ENCODE measurements at regions not wholly inside any gene's neighbourhood (a gene's known extent, or its start where the extent isn't known, plus 50 kb on each side); places are given as distances from the start of the nearest gene placed in this dataset.

DNA sequence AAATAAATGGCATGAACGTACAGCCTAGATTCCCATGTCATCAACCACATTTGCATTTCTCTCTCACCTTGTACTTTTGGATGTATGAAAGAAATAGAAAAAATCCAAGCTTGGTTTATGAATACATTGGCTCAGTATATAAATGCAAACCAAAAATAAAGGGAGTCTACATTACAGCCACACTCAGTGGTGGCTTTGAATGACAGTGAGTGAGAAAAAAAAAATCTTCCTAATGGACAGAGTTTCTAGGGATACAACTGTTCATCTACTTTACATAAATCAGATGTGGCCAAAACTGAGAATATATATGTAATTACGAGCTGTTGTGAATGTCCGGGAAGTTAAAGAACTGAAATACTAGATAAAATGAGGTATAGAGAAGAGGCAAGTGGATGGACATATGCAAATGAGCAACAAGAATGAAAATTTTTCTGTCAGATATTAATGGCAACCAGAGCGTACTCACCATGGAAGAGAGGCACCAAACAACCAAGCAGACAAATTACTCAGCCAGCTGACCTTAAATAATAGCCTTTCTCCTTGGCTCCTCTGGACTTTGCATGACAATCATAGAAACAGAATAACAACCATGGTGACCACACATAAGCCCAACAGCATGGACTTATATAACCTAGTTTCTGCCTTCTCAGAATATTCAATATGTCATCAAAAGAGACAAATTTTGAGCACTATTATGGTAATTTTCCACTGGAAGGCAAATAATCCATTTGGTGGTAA lies 1305.8 kb downstream of the OTOL1 start:
- in situ Hi-C loops (cut with HindIII; ENCODE audit: low pct_ligation_motif_present, low pct_unique_long_range_greater_than_20kb, low sequenced_read_pairs), result no loop called here

DNA sequence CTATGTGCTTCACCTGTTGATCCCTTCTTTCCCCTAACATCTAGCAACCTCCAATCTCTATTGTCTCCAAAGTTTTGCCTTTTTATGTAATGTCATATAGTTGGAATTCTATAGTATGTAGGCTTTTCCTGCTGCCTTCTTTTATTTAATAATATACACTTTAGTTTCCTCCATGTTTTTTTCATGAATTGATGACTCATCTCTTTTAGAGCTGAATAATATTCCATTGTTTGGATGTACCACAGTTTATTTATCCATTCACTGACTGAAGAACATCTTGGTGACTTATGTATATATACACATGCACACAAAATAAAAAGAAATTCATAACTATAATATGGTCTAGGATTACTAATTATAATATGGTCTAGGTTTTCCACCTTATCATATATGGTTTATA lies 1314.2 kb downstream of the OTOL1 start:
- DNase-seq, result no peak
- in situ Hi-C loops (cut with HindIII; ENCODE audit: low pct_ligation_motif_present, low pct_unique_long_range_greater_than_20kb, low sequenced_read_pairs), result no loop called here

More for the DNA sequence above, 1305.8 kb downstream of the OTOL1 start:
- no peak for DNase-seq

DNA sequence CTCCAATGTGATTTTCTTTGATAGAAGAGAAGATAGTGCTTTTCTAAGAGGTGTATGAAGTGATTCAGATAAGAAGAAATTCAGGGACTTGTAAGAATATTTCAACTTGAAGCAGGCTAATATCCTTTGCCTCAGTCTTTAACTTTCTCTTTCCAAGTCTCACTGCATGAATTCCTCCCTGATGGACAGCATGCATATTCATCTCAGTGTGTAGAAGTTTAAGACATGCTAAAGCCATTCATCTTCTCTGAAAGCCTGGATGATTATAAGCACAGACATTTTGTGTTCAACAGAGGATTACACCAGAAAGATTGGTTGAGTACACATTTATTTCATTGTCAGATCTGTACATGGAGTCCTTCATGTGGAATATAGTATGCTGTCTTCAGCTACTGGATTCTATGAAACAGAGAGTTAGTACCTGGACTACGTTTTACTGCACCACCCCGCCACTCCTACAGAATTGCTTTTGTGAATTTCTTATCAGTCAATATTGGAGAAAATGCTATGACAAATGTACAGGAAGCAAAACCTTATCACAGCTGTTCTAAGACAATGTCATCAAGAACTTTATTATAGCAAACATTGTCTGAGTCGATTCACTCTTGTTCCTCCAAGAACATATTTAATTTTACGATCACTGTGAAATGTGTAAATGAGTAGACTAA lies 1346.1 kb downstream of the OTOL1 start:
- no peak for DNase-seq
- in situ Hi-C loops (cut with HindIII; ENCODE audit: low pct_ligation_motif_present, low pct_unique_long_range_greater_than_20kb, low sequenced_read_pairs), result no loop called here

DNA sequence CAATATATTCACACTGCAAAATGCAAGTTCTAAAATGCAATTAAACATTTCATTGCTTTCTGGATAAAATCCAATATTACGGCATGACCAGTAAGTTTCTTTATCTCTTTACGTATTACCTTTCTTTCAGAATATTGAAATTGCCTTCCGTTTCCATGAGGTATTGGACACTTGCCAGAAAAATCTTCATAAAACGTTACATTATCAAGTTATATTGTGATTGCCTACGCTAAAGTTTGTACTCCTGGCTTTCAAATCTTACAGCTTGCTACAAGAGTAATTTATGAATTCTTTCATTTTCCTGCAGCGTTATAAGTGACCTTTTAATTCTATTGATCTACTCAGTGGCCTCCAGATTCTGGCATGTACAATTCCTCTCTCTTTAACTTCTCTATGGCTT lies 1349.3 kb downstream of the OTOL1 start:
- no peak for DNase-seq
- in situ Hi-C loops (cut with HindIII; ENCODE audit: low pct_ligation_motif_present, low pct_unique_long_range_greater_than_20kb, low sequenced_read_pairs), result no loop called here

DNA sequence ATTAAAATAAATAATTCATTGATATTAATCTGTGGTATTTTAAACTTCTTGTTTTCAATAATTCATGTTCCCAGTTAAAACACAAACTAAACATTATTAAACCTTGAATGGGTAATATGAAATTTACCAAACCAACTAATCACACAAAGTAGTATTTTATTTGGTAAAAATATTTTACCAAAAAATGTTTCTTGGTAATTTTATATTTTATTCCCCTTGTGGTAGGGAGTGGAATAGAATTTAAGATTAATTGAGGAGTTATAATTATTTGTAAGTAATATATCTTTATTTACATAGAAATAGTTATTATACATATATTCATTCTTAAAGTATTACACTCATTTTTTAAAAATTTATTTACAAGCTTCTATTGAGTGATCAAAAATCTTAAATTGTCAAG lies 1350.9 kb downstream of the OTOL1 start:
- in situ Hi-C loops (cut with HindIII; ENCODE audit: low pct_ligation_motif_present, low pct_unique_long_range_greater_than_20kb, low sequenced_read_pairs), result no loop called here
- DNase-seq, result no peak

DNA sequence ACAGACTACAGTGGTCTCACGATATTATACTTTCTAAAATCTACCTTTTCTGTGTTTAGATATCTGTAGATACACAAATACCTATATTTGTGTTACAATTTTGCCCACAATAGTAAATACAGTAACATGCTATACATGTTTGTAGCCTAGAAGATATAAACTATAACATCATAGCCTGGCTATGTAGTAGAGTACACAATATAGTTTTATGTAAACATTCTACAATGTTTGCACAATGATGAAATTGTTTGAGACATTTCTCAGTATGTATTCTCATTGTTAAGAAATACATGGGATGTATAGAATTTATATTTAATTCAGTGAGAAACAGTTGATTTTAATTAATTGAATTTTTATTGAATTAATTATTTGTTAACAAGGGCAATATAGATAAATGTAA lies 1367.0 kb downstream of the OTOL1 start:
- no peak for DNase-seq
- in situ Hi-C loops (cut with HindIII; ENCODE audit: low pct_ligation_motif_present, low pct_unique_long_range_greater_than_20kb, low sequenced_read_pairs), result no loop called here

DNA sequence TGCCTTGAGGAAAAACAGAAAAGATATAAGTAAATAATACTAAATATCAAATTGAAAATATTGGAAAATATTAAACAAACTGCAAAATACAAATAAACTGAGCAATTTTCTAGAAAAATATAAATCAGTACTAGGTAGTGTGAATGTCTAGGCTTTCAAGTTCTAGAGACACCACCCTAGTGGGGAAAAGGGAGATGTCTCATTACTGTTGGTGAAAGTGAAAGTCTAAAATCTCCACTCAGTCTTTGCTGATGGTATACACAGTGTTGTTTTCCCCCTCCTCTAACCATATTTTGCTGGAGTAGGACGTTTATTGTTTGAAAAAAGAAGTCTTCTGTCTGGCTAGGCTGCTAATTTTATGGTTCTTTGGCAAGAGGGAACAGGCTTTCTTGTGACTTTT lies 1368.9 kb downstream of the OTOL1 start:
- in situ Hi-C loops (cut with HindIII; ENCODE audit: low pct_ligation_motif_present, low pct_unique_long_range_greater_than_20kb, low sequenced_read_pairs), result no loop called here

DNA sequence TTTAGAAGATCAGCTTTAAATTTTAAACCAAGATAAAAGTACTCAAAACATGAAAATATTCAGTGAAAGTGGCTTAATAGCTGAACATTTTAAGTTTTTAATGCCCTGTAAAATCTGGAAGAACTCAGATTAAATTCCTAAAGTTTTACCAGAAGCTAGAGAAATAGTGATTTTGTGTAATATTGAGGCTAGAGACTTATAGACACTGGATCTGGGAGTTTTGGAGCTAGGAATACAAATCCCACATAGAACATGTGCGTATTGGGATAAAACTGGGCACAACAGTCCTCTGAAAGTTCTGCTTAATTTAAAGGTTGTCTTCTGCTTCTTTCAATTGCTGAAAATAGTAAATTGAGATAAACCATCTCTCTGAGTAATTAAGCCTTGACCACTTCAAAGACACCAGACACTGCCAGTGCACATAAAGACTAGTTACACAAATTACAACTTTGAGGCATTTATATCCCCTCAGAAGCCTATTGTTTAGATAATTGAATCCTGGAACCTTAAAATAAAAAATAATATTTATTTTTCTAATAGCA lies 1382.5 kb downstream of the OTOL1 start:
- DNase-seq, result no peak
- in situ Hi-C loops (cut with HindIII; ENCODE audit: low pct_ligation_motif_present, low pct_unique_long_range_greater_than_20kb, low sequenced_read_pairs), result no loop called here

More for the DNA sequence above, 1368.9 kb downstream of the OTOL1 start:
- peak; percentile 18 for DNase-seq

DNA sequence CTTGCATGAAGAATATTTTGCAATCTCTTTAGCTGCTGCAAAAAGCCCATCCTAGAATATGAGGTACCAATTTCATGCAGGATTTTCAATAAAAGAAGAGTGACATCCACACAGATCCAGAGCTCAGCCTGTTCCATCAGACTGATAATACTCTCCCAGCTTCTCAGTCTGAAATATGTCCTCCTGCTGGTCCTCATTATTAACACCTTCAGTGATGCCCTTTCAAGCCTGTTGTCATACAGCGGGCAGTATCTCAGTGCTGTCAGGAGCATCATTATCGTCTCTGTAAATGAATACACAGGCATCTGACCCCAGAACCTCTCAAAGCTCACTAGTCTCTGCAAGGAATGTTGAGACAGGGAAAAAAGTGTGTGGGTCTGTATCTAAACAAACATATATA lies 1387.8 kb downstream of the OTOL1 start:
- in situ Hi-C loops (cut with HindIII; ENCODE audit: low pct_ligation_motif_present, low pct_unique_long_range_greater_than_20kb, low sequenced_read_pairs), result no loop called here
- no peak for DNase-seq

DNA sequence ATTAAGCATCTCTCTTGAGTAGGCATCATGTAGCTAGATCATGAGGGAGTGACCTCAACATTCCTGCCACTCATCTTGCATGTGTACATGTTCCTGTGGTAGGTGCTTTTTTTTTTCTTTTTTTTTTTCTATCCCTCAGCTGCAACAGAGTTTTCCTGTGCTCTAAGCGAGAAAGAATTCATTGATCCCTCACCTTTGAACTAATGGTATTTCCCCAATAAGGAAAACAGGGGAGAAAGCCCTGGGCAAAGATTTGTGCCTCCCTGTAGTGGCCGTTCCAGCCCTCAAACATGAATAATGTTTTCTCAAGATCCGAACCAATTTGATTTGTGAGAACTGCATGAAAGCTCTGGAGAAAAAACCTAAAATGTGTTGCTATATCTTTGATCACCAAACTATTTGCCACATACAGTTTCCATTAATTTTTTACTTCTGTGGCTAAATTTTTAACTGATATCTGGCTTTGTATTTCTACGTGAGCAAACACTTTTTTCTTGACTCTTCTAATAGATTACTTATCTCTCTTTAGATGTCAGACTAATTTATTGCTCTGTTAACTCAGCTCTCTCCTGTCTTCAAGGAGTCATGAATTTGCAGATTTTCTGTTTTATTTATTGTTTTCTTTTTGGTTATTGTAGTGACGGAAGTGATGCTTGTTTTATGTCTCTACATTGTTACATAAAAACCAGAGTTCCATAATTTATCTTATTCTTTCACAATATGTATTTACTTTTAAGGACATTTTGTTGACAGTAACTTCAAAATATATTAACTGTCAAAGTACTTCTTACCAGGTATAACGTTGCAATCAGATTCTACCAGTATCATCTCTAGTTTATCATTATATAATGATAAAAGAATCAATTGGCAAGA lies 1396.5 kb downstream of the OTOL1 start:
- DNase-seq, result peak; percentile 30
- in situ Hi-C loops (cut with HindIII; ENCODE audit: low pct_ligation_motif_present, low pct_unique_long_range_greater_than_20kb, low sequenced_read_pairs), result no loop called here

DNA sequence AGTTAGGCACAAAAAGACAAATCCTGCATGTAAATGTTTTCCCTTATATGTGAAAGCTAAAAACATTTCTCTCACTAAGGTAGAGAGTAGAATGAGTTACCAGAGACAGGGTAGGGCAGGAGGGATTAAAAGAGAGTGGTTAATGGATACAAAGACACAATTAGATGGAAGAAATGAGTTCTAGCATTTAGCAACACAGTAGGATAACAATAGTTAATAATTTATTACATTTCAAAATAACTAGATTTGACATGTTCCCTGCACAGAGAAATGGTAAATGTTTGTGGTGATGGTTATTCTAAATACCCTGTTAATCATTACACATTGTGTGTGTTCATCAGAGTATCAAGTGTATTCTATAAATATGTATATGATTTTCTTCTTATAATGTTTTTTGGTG lies 1400.7 kb downstream of the OTOL1 start:
- in situ Hi-C loops (cut with HindIII; ENCODE audit: low pct_ligation_motif_present, low pct_unique_long_range_greater_than_20kb, low sequenced_read_pairs), result no loop called here
- no peak for DNase-seq

DNA sequence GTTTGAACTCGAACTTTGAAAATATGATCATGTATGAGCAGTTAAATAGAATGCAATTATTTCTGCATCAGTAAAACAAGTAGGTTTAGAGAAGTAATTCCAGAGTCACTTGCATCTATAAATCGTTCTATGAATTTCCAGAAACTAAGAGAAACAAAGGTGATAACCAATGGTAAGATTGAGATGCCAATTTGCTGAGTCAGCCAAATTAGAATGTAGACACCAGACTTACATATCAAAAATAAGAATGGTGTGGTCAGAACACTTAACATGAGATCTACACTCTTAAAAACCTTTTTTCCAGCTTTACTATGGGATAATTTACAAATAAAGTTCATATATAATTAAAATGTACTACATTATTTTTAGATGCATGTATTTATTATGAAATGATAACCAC lies 1435.9 kb downstream of the OTOL1 start:
- no peak for DNase-seq
- in situ Hi-C loops (cut with HindIII; ENCODE audit: low pct_ligation_motif_present, low pct_unique_long_range_greater_than_20kb, low sequenced_read_pairs), result no loop called here

DNA sequence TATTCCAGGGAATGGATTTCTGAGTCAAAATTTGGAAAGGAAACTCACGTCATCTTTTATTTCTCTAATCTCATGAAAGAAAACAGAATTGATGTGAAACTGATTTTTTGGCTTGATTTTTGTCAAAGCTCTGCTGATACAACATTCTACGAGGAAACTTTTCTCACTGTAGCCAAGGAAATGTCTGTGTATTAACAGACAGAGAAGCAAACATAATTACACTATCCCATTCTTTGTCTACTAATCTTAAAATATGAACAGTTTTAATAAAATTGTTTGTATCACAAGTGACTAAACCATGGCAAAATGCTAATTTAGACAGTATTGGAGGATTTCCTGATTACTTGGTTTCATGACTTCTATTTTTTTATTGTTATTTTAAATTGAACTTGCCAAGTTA lies 1437.0 kb downstream of the OTOL1 start:
- in situ Hi-C loops (cut with HindIII; ENCODE audit: low pct_ligation_motif_present, low pct_unique_long_range_greater_than_20kb, low sequenced_read_pairs), result no loop called here
- no peak for DNase-seq

DNA sequence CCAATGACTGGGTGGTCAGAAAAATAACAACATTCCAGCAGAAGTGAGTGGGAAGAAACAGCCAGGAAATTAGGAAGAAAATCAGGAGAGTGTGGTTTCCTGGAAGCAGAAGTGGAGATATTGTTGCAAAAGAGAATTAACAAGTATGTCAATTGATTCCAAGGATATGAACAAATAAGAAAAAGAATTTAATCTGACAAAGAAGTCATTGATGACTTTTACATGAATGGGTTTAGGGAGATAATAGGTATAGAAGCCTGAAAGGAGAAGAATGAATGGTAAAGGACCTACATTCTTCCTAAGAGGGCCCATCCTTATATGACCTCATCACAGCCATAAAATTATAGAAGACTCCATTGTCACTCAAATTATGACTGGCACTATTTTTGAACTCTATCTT lies 1440.1 kb downstream of the OTOL1 start:
- in situ Hi-C loops (cut with HindIII; ENCODE audit: low pct_ligation_motif_present, low pct_unique_long_range_greater_than_20kb, low sequenced_read_pairs), result no loop called here
- DNase-seq, result no peak

DNA sequence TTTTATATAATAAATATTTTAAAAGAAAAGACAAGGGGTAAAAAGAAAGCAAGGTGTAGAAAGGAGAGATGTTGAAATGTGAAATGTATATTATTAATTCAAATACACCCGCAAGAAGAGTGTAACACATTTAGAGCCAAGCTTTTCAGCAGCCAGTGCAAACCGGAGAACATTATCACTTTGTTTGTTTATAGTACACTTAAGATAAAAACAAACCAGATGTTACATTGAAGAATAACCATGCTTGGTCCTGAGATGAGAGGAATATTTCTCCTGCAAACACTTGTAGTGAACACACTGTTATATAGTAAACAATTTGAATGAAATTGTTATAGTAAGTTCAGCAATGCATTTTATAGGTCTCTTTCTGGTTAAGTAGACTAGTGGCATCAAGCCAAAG lies 1441.5 kb downstream of the OTOL1 start:
- DNase-seq, result no peak
- in situ Hi-C loops (cut with HindIII; ENCODE audit: low pct_ligation_motif_present, low pct_unique_long_range_greater_than_20kb, low sequenced_read_pairs), result no loop called here

DNA sequence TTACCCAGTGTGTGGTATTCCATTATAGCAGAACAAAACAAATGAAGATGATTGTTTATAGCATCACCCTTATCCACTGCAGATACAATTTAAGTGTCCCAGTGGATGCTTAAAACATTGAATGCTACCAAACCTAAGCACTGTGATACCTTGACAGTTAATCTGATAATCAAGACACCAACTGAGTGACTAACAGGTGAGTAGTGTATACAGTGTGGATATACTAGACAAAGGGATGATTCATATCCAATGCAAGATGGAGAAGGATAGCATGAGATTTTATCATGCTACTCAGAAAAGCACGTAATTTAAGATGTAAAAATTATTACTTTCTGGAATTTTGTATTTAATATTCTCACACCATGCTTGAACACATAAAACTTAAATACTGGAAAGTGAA lies 1449.0 kb downstream of the OTOL1 start:
- DNase-seq, result no peak

DNA sequence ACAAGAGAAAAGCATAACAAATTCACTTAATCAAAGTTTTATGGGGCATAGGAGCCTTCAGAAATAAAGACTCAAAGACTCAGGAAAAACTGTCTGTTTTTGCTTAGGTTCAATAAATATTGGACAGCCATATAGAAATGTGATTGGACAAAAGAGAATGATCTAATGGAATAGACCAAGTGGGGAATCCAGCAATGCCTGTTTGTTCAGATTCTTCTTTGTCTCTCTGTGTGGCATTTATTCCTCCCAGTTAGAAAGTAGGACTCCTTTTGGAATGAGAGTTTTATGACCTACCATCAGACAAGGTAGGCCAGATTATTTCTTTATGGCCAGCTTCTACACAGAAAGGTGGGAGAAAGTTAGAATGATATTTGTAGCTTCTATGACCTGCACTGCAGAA lies 1460.1 kb downstream of the OTOL1 start:
- in situ Hi-C loops (cut with HindIII; ENCODE audit: low pct_ligation_motif_present, low pct_unique_long_range_greater_than_20kb, low sequenced_read_pairs), result no loop called here
- DNase-seq, result no peak

More for the DNA sequence above, 1449.0 kb downstream of the OTOL1 start:
- in situ Hi-C loops (cut with HindIII; ENCODE audit: low pct_ligation_motif_present, low pct_unique_long_range_greater_than_20kb, low sequenced_read_pairs), result no loop called here

DNA sequence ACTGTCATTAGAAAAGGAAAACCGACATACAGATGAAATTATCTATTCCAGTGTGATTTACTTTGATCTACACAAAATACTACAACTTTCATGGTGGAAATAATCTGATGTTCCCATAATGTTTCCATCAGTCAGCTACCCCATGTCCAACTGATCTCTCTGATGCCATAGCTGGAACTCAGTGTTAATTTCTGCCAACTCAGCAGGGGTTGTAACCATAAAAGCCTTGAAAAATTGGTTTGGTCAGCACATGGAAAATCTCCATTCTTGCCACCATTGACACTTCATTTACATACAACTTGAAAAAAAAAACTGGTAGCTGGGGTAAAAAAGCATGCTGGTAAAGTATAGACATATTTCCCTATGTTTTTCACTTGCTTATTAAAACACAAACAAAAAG lies 1463.7 kb downstream of the OTOL1 start:
- in situ Hi-C loops (cut with HindIII; ENCODE audit: low pct_ligation_motif_present, low pct_unique_long_range_greater_than_20kb, low sequenced_read_pairs), result no loop called here
- no peak for DNase-seq

DNA sequence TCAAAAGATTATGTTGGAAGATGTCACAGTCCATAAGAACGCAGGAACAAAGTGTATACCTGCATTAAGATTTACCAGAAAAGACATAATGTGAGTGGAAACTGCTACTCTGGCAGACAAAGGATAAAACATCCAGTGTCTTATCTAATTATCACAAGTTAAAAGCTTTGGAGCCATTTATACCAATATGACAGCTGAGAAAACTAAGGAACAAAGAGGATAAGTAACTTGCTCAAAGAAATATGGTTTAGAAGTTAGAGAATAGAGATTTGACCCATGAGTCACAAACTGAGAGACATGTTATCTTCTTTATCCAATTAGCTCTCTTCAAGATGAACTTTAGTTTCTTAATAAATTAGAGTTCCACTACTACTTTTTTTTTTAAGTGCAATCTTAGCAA lies 1473.7 kb downstream of the OTOL1 start:
- in situ Hi-C loops (cut with HindIII; ENCODE audit: low pct_ligation_motif_present, low pct_unique_long_range_greater_than_20kb, low sequenced_read_pairs), result no loop called here

More for the DNA sequence above, 1473.7 kb downstream of the OTOL1 start:
- DNase-seq, result no peak
